ENCODE measurements at regions not wholly inside any gene's neighbourhood (a gene's known extent, or its start where the extent isn't known, plus 50 kb on each side); places are given as distances from the start of the nearest gene placed in this dataset.

DNA sequence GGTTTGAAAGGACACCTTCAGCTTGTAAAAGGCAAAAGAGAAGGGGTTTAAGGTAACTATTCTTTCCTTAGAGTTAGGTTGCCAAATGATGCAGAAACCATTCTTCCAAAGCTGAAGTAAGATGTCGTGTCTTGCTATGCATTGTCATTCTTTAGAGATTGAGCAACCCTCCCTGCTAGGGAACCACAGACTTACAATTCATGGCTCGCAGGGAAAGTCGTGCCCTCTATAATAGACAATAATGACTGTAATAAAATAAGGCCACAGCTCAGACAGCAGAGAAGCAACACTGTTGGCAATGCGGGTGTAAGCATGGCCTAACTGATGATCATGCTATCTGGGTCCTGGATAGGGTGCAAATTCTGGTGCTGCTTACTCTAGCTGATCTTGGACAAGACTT, 129.6 kb upstream of the CDH13 start:
- no peak for DNase-seq (ENCODE audit: low read depth)

DNA sequence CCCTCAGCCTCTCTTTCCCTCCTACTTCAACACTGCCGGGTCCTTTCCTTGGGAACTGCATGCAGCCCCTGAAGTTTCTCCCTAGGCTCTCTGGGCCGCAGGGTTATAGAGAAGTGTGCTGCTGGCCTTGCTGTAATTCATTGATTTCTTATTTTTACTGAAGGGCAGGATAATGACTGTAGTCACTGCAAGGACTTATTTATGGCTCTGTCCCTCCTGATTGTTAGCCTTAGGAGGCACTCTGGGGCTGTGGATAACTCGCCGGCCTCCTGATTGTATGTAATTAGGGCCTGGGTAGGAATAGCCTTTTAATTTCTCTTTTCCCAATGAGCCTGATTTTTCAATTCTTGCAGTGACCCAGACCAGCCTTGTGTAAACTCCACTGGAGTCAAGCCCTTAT, 138.3 kb upstream of the CDH13 start:
- no peak for DNase-seq (ENCODE audit: low read depth)

DNA sequence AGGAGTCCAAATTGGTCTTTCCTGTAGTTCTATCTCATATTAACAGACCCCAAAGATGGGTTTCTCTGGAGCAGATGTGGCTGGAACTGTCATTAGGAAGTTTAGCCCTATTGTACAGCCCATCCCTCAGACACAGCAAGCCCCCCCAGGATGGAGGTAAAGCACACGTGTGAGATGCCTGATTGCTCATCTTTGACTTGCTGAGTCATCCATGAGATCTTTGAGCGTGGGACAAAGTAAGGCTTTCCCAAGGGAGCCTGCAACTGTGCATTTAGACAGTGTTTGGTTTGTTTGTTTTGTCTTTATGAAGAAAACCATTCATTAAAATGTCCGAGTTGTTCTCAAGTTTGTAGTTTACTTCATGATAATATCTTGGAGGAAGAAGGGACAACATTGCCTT, 145.3 kb upstream of the CDH13 start:
- no peak for DNase-seq (ENCODE audit: low read depth)

DNA sequence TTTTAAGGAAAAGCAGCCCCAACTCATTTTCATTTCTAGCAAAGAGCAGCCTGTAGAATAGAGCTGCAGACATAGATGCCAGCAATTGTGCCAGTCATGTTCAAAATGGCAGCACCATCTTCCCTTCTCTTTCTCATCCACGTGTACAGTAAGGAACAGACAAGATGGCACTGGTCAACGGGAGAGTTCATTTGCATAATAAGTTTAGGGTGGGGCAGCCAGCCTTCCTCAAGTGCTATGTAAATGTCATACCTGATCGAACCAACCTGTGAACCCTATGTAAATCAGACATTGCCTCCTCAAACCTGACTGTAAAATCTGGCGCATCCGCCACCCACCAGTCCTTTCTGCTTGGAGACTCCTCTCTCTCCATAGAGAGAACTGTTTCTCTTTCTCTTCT, 150.0 kb upstream of the CDH13 start:
- DNase-seq (ENCODE audit: low read depth): no peak

DNA sequence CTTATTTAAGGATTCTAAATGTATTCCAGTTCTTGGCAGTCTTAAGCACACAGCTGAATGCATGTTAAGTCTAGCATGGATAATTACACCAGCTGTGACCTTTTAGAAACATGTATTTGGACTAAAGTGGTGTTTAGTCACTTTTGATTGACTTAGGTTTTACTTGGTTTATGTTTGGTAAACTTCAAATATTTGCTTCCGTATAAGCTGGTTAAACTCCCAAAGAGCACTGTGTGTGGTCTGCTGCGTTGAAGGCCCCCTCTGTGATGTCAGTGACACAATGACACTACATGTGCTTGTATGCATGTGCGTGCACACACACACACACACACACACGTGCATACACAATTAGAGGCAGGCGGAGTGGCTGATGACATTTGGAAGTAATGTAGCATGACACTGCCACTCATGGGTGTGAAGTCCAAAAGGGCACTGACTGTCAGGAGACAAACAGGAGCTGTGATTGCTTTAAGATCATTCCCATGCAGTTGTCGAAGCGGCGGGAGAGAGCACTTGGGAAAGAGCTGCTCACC, 156.1 kb upstream of the CDH13 start:
- DNase-seq (ENCODE audit: low read depth): no peak

DNA sequence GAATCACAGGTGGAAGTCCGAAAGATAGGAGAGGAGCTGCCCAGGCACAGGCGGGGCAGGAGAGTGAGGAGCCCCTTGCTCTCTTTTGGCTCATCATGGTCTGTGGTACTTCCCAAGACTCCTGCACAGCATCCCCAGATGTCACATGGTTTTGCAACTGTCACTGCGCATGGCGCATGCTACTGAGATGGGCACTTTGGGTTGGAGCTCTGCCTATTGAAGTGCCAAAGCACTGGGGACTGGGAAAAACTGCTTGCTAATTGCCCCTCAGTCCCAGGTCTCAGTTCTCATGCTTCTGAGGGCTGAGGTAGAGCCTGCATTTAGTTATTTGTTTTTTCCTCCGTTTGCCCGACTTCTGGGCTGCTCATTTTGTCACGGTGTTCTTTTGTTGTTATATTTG, 156.8 kb upstream of the CDH13 start:
- DNase-seq (ENCODE audit: low read depth): no peak

DNA sequence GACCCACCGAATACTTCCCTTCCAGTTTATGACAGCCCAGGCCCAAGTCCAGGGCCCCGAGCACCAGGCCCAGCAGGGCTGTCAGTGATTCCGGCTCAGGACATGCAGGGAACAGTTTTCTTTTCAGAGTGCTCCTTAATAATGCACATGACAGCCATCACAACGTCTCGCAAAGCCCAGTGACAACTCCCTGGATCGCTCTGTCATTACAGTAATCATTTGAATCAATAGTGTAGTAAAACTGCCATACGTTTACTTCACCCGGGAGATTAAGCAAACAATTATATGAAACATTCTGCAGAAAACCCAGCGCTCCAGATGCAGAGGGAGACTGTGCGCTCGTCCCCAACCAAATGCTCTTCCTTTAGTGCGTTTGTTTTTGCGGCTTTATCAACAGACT, 162.6 kb upstream of the CDH13 start:
- no peak for DNase-seq (ENCODE audit: low read depth)

DNA sequence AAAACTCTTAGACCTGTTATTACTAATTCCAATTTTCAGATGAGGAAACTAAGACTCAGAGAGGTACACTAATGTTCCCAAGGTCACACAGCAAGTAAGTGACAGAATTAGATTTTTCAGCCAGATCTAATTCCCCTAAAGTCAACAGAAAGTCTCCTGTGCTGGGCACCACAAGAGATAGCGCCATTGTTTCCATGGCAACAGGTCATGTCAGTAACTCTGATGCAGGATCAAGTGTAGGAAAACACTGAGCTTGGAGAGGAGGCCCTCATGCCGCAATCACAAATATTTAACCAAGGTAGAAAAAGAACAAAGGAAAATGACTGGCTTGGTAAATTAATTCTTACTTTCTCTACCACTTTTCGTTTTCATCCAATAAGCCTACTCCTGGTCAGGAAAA, 166.0 kb upstream of the CDH13 start:
- no peak for DNase-seq (ENCODE audit: low read depth)

DNA sequence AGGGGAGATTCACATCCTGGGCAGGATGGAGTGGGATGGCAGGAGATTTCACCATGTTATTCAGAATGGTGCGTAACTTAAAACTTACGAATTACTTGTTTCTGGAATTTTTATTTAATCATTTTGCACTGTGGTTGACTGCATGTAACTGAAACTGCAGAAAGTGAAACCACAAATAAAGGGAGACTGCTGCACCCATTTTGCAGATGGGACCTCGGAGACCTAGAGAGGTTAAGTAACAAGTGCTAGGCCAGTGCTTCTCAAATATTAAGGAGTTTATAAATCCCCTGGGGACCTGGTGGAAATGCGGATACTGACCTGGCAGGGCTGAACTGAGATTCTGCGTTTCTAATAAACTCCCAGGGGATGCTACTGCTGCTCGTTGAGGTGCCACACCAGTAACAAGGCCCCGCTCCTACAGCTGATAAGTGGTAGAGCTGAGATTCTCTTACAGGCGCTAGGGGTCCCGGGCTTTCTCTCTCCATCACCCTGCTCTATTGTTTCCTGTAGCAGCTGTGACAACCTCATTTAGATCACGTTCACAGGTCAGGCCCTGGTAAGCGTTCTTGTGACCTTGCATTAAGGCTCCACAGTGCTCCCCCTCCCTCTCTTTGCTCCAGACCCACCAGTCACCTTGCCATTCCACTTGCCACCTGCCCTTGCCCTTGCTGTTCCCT, 167.1 kb upstream of the CDH13 start:
- no peak for DNase-seq (ENCODE audit: low read depth)

DNA sequence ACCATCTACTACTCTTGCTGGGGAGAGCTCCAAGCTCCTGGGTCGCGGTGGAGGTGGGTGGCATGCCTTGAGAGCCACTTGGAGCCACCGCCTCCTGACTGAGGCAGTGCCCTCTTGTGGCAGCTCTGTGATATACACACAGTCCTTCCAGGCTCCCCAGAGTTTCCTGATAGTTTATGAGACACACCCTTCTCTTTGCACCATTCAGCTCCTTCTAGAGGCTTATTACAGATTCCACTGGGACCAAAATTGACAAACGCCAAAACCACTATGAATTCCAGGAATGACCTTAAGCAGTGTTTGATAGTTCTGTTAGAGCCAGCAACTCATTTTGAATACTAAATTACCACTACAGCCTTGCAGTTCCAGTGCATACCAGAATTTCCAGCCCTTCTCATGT, 170.1 kb upstream of the CDH13 start:
- DNase-seq (ENCODE audit: low read depth): peak; percentile 3

DNA sequence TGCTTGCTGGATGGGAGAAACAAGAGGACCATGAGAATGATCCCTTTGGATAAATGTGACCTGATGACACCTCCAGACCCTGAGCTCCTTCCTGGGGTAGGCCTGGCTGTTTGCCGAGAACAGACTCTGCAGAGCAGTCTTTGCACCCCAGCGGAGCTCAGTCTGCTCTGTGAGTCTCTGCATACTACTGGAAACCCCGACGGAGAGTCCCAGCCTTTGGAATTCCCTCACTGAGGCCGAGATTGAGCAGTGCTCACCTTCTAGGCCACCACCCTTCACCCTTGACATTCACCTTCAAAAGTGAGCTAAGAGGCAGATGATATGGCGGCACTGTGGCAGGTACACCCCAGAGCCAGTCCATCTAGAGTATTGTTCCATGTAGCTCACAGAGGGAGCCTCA, 172.2 kb upstream of the CDH13 start:
- DNase-seq (ENCODE audit: low read depth): no peak

DNA sequence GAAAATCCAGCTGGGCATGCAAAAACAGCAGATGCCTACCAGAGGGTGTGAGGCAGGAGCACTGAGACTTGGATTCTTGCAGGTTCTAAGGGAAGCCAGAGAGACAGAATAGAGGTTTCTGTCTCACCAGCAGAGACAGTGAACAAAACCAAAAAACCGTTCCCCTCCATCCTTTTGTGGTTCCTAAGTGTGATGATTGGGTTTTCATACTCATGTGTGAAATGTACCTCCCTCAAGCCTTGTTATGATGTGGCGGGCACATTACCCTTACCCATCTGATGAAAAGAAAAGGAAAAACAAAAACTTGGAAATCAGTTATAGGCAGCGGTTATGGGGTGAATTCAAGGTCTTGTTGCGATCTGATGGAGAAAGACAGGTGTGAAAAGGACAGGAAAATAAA, 172.6 kb upstream of the CDH13 start:
- DNase-seq (ENCODE audit: low read depth): no peak

DNA sequence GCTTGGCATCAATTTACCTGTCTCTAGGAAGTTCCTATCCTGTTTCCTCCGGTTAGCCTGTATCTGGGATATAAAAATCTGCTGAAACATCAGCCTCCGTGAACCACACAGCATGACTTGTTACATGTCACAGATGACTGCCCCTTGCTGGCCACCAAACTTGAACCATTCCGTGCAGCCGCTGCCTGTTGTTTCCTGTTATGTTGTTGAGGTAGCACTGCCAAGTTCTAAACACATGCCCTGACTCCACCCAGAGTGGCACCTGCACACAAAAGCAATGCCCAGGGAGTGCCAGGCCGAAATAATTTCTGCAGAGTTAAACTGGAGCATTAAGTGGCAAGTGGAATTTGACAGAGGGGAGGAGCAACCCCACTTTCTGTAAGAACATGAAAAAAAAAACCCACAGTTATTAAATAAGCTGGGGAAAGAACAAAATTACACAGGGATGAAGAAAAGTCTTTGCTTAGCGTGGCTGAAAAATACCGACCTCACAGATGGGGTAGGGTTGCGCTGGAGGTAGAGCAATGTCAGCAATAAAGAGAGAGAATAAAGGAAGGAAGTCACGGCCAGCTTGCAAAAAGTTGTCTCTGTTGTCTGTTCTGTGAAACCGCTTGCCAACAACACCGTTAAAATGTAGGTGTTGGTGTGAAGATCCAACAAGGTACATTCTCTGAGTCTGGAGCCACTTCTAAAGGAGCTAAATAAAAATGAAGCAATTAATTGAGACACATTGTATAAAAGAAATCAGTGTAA, 174.6 kb upstream of the CDH13 start:
- DNase-seq (ENCODE audit: low read depth): no peak

DNA sequence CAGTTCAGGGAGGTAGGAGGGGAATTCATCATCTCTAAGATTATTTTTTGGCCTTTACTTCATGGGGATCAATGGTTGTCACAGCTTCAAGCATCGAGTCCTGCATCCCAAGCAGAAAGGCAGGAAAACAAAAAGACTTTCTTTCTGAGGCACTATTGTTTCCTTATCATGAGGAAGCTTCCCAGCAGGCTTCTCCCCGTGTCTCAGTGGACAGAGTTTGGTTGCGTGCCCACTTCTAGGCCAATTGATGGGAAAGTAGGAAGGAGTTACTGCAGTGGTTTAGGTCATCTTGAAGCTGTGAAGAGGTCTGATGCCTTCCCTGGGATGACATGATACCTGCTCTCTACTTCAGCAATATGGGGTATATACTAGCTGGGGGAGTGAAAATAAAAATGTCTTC, 175.3 kb upstream of the CDH13 start:
- no peak for DNase-seq (ENCODE audit: low read depth)

DNA sequence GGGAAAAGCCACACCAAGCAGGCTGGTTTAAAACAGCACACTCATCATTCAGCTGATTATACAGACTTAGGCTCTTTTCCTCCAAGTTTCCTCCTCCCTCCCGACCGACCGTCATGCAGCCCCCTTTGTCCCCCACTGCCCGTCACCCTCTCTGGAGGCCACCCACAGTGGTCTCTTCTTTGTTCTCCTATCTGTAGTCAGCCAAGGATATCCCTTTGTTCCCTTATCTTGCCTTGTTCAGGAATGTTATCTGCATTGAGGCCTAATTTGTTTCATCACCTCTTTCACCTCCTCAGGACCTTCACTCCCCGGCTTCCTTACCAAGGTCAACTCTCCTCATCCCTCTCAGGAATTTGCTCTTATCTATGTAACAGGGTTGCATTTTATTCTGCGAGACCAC, 186.4 kb upstream of the CDH13 start:
- DNase-seq (ENCODE audit: low read depth): no peak

DNA sequence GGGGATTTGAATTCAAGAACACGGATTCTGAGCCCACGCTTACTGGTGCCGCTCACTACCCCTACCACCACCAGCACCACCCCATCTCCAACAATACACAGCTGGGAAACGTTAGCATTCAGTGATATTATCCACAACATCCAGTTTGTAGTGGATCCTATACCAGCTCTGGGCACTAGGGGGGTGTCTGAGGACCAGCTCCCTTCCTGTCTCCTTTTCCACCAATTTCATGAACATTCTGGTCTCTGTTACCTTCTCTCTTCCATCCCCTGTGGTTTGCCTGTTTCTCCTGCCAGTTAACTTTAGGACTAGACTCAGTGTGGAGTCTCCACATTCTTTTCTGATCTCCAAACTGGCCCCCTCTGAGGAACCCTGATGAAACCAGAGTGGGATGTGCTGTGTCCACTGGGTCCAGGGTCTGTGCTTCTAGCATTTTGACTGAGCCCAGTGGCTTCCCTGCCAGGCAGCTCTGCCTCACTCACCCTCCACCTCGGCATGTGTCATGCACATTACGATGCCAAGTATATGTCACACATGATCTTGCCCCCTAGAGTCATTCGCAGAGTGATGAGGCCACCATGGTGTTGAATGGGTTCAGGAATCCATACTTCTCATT, 187.0 kb upstream of the CDH13 start:
- DNase-seq (ENCODE audit: low read depth): no peak

DNA sequence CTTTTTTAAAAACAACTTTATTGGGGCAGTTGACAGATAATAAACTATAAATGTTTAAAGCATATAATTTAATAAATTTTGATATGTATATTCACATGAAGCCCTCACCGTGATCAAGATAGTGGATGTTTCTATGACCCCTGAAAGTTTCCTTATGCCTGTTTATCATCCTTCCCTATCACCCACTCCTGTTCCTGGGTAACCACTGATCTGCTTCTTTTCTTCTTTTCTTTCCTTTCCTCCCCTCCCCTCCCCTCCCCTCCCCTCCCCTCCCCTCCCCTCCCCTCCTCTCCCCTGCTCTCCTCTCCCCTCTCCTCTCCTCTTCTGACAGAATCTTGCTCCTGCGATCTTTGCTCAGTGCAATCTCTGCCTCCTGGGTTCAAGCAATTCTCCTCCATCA, 193.7 kb upstream of the CDH13 start:
- DNase-seq (ENCODE audit: low read depth): no peak

DNA sequence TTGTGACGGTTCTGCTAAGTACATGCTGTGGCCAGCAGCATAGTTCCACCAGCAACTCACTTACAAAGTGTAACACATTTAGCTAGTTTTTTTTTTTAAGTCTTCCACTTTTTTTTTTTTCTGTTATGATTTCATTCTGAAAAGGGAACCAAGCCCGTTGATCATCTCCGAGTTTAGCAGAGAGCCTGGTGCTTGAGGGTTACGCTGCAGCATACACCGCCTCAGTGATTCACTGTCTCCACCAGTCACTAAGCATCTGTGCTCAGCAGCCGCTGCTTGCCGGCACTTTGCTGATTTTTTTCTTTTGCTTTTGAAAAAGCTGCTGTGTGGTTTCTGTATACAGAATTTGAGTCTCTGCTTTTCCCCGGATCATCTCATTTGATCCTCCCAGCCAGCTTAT, 194.5 kb upstream of the CDH13 start:
- no peak for DNase-seq (ENCODE audit: low read depth)

DNA sequence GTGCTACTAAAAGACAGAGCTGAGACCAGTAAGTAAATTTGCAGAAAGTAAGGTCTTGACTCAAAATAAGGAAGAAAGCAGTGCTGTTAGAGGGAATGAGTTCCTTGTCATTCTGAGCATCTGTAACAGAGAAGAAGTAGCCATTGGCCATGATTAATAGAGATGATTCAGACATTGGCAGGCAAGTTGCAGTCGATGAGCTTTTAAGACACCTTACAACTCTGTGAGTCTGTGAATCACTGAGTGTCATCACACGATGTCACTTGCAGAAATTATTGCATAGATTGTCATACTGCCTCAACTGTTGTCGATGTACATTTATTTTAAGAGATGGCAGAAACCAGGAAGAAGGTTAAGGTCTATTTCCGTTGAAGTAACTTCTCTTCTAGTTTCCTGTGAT, 201.1 kb upstream of the CDH13 start:
- no peak for DNase-seq (ENCODE audit: low read depth)

DNA sequence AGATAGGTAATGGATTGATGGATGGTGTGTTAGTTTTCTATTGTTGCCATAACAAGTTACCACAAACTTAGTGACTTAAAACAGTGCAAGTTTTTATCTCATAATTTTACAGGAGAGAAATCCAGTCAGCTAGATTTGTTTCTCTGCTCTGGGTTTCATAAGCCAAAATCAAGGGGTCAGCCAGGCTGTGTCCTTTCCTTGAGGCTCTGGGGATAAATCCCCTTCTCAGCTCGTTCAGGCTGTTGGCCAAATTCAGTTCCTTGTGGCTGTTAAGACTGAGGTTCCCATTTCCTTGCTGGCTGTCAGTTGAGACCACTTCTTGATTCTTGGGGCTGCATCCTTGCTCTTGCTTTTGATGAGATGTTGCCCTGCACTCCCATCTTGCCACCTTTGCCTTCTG, 204.9 kb upstream of the CDH13 start:
- no peak for DNase-seq (ENCODE audit: low read depth)

DNA sequence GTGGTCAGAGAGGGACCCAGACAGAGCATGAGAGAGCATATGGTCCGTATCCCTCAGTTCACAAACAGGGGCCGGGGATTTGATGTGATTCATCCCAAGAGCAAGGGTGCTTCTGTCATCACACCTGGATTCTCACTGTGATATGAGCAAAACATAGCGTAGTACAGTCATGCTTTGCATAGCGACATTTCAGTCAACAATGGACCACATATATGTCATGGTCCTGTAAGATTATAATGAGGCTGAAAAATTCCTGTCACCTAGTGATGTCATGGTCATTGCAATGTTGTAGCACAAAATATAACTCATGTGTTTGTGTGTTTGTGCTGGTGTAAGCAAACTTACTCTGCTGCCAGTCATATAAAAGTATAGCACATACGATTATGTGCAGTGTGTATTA, 207.4 kb upstream of the CDH13 start:
- no peak for DNase-seq (ENCODE audit: low read depth)

DNA sequence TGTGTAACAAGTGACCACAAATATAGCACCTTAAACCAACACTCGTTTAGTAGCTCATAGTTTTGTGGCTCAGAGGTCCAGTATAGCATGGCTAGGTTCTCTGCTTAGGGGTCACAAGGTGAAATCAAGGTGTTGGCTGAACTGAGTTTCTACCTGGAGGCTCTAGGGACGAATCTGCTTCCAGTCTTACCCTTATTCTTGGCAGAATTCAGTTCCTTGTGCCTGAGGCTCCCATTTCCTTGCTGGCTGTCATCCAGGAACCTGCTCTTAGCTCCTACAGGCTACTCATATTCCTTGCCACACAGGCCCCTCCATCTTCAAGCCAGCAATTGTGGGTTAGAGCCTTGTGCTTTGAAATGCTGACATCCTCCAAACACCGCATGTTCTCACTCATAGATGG, 212.3 kb upstream of the CDH13 start:
- DNase-seq (ENCODE audit: low read depth): no peak

DNA sequence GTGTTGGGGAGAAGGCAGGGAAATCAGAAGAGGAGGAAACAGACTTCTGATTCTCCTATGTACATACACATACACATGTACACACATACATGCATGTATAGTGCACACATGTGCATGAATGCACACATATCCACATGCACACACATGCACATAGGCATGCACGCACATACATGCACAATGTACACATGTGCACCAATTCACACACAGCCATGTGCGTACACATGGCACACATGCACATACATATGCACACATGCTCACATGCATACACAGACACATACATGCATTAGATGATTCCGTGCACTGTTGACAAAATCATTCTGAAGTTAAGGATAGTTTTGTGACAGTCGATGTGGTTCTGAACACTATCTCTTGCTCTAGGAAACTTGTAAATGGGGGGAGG, 214.0 kb upstream of the CDH13 start:
- no peak for DNase-seq (ENCODE audit: low read depth)
